ENCODE measurements at regions not wholly inside any gene's neighbourhood (a gene's known extent, or its start where the extent isn't known, plus 50 kb on each side); places are given as distances from the start of the nearest gene placed in this dataset.

- TF ChIP-seq, protein P1, sequence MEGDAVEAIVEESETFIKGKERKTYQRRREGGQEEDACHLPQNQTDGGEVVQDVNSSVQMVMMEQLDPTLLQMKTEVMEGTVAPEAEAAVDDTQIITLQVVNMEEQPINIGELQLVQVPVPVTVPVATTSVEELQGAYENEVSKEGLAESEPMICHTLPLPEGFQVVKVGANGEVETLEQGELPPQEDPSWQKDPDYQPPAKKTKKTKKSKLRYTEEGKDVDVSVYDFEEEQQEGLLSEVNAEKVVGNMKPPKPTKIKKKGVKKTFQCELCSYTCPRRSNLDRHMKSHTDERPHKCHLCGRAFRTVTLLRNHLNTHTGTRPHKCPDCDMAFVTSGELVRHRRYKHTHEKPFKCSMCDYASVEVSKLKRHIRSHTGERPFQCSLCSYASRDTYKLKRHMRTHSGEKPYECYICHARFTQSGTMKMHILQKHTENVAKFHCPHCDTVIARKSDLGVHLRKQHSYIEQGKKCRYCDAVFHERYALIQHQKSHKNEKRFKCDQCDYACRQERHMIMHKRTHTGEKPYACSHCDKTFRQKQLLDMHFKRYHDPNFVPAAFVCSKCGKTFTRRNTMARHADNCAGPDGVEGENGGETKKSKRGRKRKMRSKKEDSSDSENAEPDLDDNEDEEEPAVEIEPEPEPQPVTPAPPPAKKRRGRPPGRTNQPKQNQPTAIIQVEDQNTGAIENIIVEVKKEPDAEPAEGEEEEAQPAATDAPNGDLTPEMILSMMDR (IDR thresholded peaks at IDR 0.05) = no peak
- TF ChIP-seq EZH2 (IDR thresholded peaks at IDR 0.05; ENCODE audit: borderline replicate concordance, insufficient read depth, low read depth, low read length, poor library complexity, severe bottlenecking) = no peak
Observed at GRCh38 chr3:181920409-181920808, 208.7 kb downstream of the SOX2 start.
